MCF 10A (cell line): ENCODE measurements at regions not wholly inside any gene's neighbourhood (a gene's known extent, or its start where the extent isn't known, plus 50 kb on each side); places are given as distances from the start of the nearest gene placed in this dataset.
"Not testable (repeated sequence)": the region's sequence is repeated elsewhere in the genome, so short reads cannot be mapped to it uniquely, and the experiment has no call there.

Source experiments
- BruUV-seq: library from RNA; stranded (reverse); fragments of 400-500 nt; replicated peaks from 2 replicates; lab custom pipeline; 2021; lab: Mats Ljungman, UMichigan
- CTCF ChIA-PET: fragments of 300-600 bp; sonication (Branson Sonifier 250); formaldehyde crosslinking; extraction: SDS; loops from one replicate; lab custom pipeline; 2021; ENCODE audit warnings: antibody characterized with exemption, inconsistent platforms; lab: Yijun Ruan, JAX
- POLR2A ChIA-PET: fragments of 300-600, 350-650 bp; sonication (Branson Sonifier 250); formaldehyde crosslinking; extraction: SDS; loops from one replicate; lab custom pipeline; 2020; ENCODE audit warnings: antibody characterized with exemption, inconsistent platforms; lab: Yijun Ruan, JAX
- DNase-seq: peaks from one replicate; pipeline ENCODE4 v3.0.0-alpha.2; 2018; ENCODE audit not compliant: unreplicated experiment
- H3K27ac Mint-ChIP-seq: one replicate; pipeline ENCODE4 v1.8.0; 2022; ENCODE audit warnings: mild to moderate bottlenecking, low read depth, mixed read lengths; ENCODE audit not compliant: unreplicated experiment
- H3K27me3 Mint-ChIP-seq: one replicate; pipeline ENCODE4 v1.8.0; 2022; ENCODE audit warnings: mixed read lengths; ENCODE audit not compliant: insufficient read depth, unreplicated experiment
- H3K36me3 Mint-ChIP-seq: one replicate; pipeline ENCODE4 v1.8.0; 2022; ENCODE audit warnings: mild to moderate bottlenecking, moderate library complexity, mixed read lengths; ENCODE audit not compliant: insufficient read depth, unreplicated experiment
- H3K4me1 Mint-ChIP-seq: one replicate; pipeline ENCODE4 v1.8.0; 2022; ENCODE audit warnings: mixed read lengths; ENCODE audit not compliant: insufficient read depth, unreplicated experiment
- H3K4me3 Mint-ChIP-seq: one replicate; pipeline ENCODE4 v1.8.0; 2022; ENCODE audit warnings: mild to moderate bottlenecking, moderate library complexity, mixed read lengths; ENCODE audit not compliant: unreplicated experiment
- H3K9me3 Mint-ChIP-seq: one replicate; pipeline ENCODE4 v1.8.0; 2022; ENCODE audit warnings: mixed read lengths; ENCODE audit not compliant: unreplicated experiment
- intact Hi-C: fragments of 100-400 bp; cut with micrococcal nuclease; formaldehyde crosslinking; loops from 2 replicates; pipeline ENCODE4 v1.14.1; 2022
- TF ChIP-seq, protein P1 (sequence below): fragments of 200-600 bp; IDR thresholded peaks from one replicate; pipeline ENCODE4 v1.8.0; 2022; ENCODE audit warnings: antibody characterized with exemption, mild to moderate bottlenecking; ENCODE audit not compliant: unreplicated experiment

DNA sequence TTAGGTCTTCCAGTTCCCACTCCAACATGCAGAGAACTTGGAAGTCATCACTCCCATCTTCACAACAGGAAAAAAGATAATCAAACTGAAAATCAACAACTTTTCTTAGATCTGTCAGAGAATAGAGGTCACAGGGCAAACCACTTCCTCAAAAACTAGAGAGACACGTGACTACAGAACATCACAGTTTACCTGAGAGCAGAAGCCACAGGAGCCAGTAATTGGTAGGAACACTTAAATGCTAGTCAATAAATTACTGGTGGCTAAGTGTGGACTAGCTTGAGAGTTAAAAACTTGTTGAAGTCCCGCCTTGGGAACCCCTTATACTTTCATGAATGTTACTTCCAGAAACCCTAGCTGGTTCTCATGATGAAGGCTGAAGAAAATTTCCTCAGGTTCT, 81.1 kb downstream of the THSD1 start:
- H3K4me1 Mint-ChIP-seq, H3K36me3 Mint-ChIP-seq, H3K27ac Mint-ChIP-seq, intact Hi-C loops, BruUV-seq, DNase-seq, H3K27me3 Mint-ChIP-seq, H3K4me3 Mint-ChIP-seq, CTCF ChIA-PET, H3K9me3 Mint-ChIP-seq: not testable (repeated sequence)
- POLR2A ChIA-PET = interaction anchor here (0.6 kb wide), 1 partner anchor 117 kb away, joined by 4 read pairs; no protein-coding TSS in a partner anchor

DNA sequence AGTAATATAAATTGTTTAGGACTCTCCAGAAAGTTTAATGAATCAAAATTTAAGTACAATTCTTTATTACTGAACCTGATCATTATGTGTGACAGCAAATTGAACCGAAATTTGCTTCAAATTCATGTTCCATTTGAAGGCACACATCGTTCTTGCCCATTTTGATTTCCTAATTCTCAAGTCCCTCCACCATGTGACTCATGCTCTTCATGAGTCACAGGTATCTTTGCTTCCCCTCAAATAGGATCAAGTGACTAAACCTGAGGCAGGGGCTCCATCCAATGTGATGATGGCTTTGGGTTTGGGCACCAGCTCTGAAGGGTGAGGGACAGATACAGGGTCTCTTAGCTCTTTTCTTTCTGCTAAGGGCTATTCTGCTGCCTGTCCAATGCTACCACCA, 86.1 kb downstream of the THSD1 start:
- no peaks in the 10 kb centered on the region for H3K27me3 Mint-ChIP-seq
- BruUV-seq = no TSS peak

DNA sequence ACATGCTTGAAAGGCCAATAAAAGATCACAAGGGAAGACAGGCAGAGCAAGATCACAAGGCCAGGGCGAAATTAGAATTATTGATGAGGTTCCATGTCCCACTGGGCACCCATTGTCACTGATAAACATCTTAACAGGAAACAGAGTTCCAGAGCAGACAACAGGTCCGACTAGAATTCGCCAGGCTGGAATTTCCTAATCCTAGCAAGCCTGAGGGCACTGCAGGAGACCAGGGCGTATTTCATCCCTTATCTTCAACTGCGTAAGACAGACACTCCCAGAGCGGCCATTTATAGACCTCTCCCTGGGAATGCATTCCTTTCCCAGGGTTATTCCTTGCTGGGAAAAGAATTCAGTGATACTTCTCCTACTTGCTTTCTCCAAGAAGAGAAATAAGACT, 96.1 kb downstream of the THSD1 start:
- H3K27ac Mint-ChIP-seq, DNase-seq, H3K9me3 Mint-ChIP-seq, H3K27me3 Mint-ChIP-seq, H3K4me1 Mint-ChIP-seq, H3K36me3 Mint-ChIP-seq, intact Hi-C loops, H3K4me3 Mint-ChIP-seq, POLR2A ChIA-PET, BruUV-seq: not testable (repeated sequence)
- CTCF ChIA-PET = interaction anchor here (0.6 kb wide), 1 partner anchor 134 kb away, joined by 4 read pairs; no protein-coding TSS in a partner anchor

More for the DNA sequence above, 86.1 kb downstream of the THSD1 start:
- TF ChIP-seq, protein P1, sequence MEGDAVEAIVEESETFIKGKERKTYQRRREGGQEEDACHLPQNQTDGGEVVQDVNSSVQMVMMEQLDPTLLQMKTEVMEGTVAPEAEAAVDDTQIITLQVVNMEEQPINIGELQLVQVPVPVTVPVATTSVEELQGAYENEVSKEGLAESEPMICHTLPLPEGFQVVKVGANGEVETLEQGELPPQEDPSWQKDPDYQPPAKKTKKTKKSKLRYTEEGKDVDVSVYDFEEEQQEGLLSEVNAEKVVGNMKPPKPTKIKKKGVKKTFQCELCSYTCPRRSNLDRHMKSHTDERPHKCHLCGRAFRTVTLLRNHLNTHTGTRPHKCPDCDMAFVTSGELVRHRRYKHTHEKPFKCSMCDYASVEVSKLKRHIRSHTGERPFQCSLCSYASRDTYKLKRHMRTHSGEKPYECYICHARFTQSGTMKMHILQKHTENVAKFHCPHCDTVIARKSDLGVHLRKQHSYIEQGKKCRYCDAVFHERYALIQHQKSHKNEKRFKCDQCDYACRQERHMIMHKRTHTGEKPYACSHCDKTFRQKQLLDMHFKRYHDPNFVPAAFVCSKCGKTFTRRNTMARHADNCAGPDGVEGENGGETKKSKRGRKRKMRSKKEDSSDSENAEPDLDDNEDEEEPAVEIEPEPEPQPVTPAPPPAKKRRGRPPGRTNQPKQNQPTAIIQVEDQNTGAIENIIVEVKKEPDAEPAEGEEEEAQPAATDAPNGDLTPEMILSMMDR = no peak
- CTCF ChIA-PET = interaction anchor here (0.6 to 1.7 kb wide), 3 partner anchors 23 to 215 kb away, joined by 3 to 5 read pairs (median 3); partner anchors contain the start of gene VPS36
- no peaks in the 10 kb centered on the region for H3K9me3 Mint-ChIP-seq
- H3K4me1 Mint-ChIP-seq = peaks cover 12% of the 10 kb centered on the region
- intact Hi-C loops = no loop called here
- H3K36me3 Mint-ChIP-seq = no peaks in the 10 kb centered on the region
- peak; percentile 66 for DNase-seq
- H3K27ac Mint-ChIP-seq = no peak overlapping the region
- no peak overlapping the region for H3K4me3 Mint-ChIP-seq
- POLR2A ChIA-PET = interaction anchor here (1.8 kb wide), 1 partner anchor 126 kb away, joined by 5 read pairs; no protein-coding TSS in a partner anchor

DNA sequence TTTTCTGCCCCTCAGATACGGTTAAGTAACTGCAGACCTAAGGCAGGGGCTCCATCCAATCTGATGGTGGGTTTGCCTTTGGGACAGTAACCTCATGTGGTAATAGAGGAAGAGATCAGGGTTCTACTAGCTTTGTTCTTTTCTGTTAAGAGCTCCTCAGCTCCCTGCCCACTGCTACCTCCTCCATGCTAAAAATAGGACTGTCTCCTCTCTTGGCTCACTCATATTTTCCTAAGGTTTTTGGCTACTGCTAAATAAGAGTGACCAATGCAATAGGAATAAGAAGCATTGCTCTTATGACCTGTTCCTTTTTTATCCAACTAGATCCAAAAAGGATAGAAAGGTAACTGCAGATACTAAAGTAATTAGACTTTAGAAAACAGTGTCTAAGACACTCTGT, 99.6 kb downstream of the THSD1 start:
- H3K27me3 Mint-ChIP-seq, H3K36me3 Mint-ChIP-seq, DNase-seq, CTCF ChIA-PET, H3K4me1 Mint-ChIP-seq, POLR2A ChIA-PET, H3K4me3 Mint-ChIP-seq, H3K9me3 Mint-ChIP-seq, intact Hi-C loops, H3K27ac Mint-ChIP-seq, BruUV-seq: not testable (repeated sequence)

DNA sequence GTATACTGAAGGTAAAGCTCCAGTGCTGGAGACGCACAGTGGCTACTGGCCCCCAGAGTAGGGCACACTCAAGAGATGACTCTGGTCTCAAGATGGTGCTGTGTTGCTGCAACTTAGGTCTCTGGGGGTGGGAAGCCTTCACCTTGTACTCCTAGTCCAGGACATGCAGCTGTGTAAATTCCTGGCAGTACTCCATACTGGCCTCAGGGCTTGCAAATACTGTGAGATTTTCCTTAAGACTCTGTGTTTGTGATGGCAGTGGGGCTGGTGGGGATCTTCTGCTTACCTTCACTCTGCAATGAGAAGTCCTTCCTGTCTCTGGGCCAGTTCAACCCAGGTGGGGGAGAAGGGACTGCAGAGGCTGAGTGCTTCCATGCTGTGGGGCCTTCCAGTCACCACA, 102.9 kb downstream of the THSD1 start:
- intact Hi-C loops, H3K27ac Mint-ChIP-seq, DNase-seq, BruUV-seq, H3K4me3 Mint-ChIP-seq, POLR2A ChIA-PET, H3K36me3 Mint-ChIP-seq, H3K4me1 Mint-ChIP-seq, CTCF ChIA-PET, H3K9me3 Mint-ChIP-seq, H3K27me3 Mint-ChIP-seq: not testable (repeated sequence)

DNA sequence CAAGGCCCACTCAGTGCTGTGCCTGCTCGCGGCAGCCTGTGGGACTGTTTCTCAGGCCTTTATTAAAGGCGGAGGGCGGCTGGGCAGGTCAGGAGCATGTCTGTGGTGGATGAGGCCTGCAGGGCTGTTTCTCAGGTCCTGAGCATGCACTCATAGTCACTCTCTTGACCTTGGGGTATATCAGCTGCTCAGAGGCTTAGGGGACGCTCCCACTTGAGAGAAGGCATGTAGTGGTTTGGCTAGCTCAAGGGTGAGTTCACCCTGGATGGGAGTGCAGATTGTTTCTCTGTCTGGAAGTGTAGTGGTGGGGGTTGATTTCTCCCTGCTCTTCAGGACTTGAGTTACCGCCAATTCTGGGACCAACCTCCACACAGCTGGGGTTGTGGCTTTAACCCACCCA, 103.3 kb downstream of the THSD1 start:
- H3K27ac Mint-ChIP-seq, POLR2A ChIA-PET, BruUV-seq, H3K9me3 Mint-ChIP-seq, DNase-seq, H3K4me1 Mint-ChIP-seq, CTCF ChIA-PET, H3K4me3 Mint-ChIP-seq, H3K27me3 Mint-ChIP-seq, H3K36me3 Mint-ChIP-seq, intact Hi-C loops: not testable (repeated sequence)

DNA sequence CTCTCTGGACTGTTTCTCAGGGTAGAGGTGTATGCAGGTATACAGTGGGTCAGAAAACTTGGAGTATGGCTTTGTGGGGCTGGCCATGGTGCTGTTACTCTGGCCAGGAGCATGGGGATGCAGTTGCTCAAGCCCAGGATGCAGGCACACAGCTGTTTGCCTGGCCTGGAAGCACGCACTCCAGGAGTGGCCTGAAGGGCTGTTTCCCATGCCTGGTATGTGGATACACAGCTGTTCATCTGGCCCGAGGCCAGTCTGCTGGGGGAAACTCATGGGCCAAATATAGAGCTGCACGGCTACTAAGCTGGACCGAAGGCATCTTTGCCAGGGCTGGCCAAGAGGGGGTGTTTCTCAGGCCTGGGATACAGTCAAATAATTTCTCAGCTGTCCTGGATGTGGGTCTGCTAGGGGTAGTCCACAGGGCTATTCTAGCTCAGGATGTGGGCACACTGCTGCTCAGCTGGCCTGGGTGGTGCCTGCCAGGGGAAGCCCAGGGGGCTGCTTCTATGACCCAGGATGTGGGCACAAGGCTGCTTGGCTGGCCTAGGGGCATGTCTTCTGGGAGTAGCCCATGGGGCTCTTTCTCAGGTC, 104.1 kb downstream of the THSD1 start:
- H3K4me3 Mint-ChIP-seq, H3K36me3 Mint-ChIP-seq, POLR2A ChIA-PET, H3K27me3 Mint-ChIP-seq, H3K27ac Mint-ChIP-seq, intact Hi-C loops, BruUV-seq, CTCF ChIA-PET, H3K9me3 Mint-ChIP-seq, DNase-seq, H3K4me1 Mint-ChIP-seq: not testable (repeated sequence)

DNA sequence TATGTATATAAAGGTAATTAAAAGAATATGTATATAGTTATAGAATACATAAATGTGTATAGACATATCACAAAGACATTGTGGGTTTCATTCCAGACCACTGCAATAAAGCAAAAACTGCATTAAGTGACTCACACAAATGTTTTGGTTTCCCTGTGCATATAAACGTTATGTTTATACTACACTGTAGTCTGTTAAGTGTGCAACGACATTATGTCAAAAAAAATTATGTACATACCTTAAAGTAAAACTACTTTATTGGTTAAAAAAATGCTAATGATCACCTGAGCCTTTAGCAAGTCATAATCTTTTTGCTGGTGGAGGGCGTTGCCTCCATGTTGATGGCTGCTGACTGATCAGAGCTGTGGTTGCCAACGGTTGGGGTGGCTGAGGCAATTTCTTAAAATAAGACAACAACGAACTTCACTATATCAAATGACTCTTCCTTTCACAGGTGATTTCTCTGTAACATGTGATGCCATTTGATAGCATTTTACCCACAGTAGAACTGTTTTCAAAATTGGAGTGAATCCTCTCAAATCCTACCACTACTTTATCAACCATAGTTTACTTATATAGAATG, 107.8 kb downstream of the THSD1 start:
- CTCF ChIA-PET, H3K4me3 Mint-ChIP-seq, H3K9me3 Mint-ChIP-seq, POLR2A ChIA-PET, H3K4me1 Mint-ChIP-seq, H3K27me3 Mint-ChIP-seq, DNase-seq, H3K36me3 Mint-ChIP-seq, BruUV-seq, H3K27ac Mint-ChIP-seq, intact Hi-C loops: not testable (repeated sequence)
